HG03280 (cell line): ENCODE measurements at regions not wholly inside any gene's neighbourhood (a gene's known extent, or its start where the extent isn't known, plus 50 kb on each side); places are given as distances from the start of the nearest gene placed in this dataset.
"Not testable (repeated sequence)": the region's sequence is repeated elsewhere in the genome, so short reads cannot be mapped to it uniquely, and the experiment has no call there.

Experiments used
- ATAC-seq: cut with Tn5 transposase; IDR thresholded peaks from one replicate; pipeline ENCODE4 v1.9.1; 2021; ENCODE audit warnings: mild to moderate bottlenecking, moderate library complexity; ENCODE audit not compliant: unreplicated experiment

DNA sequence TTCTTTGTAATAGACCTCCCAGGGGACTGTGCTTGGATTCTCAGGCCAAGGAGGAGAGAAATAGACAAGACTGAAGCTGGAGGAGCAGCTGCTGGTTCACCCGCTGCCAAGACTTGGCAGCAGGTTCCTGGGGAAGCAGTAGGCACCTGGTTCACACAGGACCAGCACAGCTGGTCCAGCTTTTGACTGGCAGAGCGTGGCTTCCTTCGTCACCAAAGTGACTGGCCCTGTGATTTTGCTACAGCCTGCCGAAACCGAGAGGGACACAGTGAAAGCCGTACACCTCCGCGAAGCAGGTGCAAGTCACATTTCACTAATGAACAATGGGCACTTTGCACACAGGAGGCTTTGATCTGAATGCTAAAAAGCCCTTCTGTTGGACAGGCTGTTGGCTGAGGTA, 199.0 kb downstream of the RNF144B start:
- ATAC-seq, result no peak

DNA sequence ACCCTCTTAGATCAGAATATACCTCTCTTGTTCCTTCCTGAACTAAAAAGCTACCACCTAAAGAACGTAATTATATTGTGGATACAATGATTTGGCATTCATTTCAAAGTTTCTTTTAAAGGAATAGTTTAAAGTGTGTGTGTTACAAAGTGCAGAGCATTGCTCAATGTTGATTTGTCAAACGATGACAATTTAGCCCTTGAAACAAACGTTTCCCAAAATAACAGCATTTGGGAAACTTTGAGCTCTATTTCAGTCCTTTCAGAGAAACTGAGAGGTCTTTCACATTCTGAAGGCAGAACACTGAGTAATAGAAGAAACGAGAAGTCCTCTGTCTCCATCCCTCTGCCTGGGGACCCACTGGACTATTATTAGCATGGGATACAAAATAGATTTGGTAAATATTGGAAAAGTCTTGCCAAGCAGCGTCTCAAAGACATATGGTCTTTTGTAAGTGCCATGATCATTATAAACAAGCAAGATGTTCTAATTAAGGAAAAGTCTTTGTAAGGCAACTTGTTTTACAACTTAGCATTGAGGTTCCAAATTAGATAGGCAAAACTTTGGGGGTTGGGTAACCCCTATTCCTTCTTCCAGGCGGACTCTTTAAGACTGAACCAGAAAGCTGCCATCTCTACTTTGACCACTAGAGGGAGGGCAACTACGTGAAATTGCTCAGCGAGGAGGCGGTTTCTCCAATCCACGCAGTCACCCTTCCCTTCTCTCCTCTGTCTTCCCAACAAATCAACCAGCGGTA, 208.8 kb downstream of the RNF144B start:
- peak; percentile 87 for ATAC-seq

- no peak for ATAC-seq
Measured at GRCh38 chr6:18596531-18596835, 209.3 kb downstream of the RNF144B start.

DNA sequence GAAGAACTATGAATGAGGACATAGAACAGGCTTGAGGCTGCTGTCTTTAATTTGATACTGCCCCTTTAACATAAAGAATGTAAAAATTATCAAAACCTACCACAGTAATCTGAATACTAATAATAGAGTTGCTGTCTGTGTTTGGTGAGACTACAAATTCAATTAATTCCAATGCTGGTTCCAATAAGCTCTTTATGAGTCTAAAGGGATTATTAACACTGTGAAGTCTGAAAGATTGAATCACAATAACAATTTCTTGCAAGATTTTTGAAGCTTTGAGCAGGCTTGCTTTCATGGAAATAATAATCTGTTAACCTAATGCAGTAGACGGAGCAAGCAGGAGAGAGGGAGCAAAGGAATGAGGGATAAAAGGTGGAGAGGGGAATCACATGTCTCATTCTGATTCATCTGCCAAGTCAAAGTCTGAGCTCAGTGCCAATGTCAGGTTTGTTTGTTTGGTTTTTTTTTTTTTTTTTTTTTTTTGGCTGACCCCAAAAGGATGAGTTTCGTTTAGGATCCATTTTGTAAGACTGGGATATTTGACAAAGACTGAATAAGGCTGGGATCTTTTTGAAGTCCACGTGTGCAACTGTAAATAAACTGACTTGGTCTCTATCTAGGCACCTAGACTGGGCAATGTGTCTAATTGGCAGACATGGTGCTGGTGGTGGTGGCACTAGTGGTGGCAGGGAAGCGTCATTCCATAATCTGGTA, 211.6 kb downstream of the RNF144B start:
- ATAC-seq, result no peak

DNA sequence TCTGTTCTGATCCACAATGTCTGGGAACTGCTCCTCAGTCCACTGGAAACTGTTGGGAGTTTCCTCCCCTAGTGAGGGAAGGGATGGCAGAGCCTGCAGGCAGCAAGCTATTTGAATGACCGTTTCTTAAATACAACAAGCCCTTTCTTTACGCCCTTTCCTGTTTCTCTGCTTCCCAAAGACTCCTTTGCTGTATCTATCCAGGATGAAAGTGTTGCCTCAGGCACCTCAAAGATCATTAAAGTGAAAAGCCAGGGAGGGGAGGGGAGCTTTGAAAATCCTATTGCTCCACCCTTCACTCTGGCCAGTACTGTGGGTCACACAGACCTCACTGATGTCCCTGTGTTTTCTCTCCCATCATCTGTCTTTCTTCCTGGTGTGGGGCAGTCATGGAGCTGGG, 213.1 kb downstream of the RNF144B start:
- no peak for ATAC-seq

- no peak for ATAC-seq
Measured at GRCh38 chr6:18601516-18602020, 214.4 kb downstream of the RNF144B start.

- no peak for ATAC-seq
Measured at GRCh38 chr6:18602931-18603330, 215.8 kb downstream of the RNF144B start.

GRCh38 chr6:18603361-18603760, 216.2 kb downstream of the RNF144B start:
- no peak for ATAC-seq

DNA sequence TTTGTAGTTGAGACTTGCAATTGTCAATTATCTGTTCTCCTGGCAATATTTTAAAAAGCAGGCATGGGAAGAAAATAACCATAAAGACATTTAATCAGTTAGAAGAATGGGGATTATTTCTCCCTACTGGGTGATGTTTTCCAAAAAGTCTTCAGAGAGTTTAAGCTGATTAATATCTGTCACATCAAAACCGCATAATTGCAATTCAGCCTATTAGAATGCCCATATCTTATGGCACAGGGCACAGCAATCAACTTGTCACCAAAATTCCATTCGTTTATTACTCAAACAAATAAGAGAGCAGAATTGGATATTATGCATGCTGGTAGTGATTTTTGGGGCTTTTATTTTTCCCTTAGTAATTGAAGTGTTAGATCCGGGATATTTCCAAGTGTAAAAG, 218.7 kb downstream of the RNF144B start:
- ATAC-seq, result no peak

GRCh38 chr6:18609715-18610114, 222.6 kb downstream of the RNF144B start:
- no peak for ATAC-seq

DNA sequence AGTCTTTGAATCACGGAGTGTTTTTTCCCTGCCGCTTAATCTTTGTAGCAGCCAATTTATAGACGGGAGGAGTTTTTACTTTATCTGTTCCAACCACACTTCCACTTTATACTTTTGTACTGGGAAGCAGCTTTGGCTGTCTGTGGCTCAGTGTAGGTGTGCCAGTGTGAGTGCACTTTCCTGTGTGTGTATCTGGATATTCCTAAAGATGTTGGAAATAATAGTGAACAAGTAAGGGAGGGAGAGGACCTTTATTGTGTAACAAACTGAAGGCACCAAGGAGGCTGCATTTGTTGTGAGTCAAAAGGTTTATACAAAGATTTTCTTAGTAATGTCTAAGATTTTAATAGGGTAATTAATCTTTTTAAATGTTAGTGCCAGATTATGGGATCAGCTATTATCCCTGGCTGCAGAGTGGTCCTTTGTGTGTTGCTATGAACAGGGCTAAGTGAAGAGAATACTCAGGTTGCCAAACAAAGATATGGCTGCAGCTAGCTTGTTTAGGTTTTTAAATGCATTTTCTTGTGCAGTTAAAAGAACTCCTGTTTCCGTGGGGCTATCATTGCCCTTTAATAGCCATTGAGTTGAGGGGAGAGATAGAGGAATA, 226.3 kb downstream of the RNF144B start:
- no peak for ATAC-seq

- ATAC-seq, result no peak
Measured at GRCh38 chr6:18629571-18629970, 242.4 kb downstream of the RNF144B start.

DNA sequence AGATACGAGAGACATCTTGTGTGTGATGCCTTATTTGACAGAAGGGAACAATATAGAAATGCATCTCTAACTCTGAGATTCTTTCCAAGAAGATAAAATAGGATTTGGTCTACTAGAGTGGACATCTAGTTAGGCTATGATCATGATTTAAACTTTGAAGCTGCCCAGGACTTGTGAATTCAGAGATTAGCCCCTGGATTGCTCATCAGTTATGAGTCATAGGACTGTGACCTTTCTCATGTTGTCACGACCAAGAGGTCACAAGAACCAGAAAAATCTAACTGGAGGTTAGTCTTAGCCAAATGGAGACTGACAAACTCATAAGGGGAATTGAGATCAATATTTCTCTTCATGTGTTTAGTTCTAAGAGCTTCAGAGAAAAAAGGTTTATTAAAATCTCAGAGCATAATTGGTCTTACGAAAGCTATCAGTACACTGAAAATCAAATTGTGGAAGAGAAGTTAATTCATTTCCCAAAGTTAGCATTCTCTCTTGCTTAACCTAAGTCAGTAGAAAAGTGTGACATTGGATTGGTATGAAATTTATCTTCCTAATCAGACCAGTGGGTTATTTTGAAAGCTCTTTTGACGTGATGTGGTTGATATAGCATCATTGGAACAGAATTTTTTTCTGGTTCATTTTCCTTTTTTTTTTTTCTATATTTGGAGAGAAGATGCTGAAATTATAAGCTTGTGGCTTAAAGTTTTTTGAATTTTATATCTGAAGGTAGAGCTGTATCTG, 245.7 kb downstream of the RNF144B start:
- ATAC-seq, result no peak

DNA sequence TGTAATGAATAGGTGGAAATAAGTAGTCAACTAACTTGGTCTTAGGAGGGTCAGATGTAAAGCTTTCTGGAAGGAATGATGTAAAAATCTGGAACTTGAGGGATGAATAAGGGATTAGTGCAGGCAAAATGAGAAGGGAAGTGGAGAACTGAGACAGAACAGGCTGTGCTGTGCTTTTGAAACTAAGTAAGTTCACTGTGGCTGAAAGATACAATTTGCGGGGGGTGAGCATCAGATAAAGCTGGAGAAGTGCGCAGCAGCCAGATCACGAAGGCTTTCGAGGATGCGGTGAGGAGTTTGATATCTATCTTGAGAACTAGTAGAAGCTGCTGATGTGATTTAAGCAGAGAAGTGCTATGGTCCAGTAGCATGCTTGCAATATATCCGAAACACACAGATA, 247.8 kb downstream of the RNF144B start:
- ATAC-seq, result no peak

DNA sequence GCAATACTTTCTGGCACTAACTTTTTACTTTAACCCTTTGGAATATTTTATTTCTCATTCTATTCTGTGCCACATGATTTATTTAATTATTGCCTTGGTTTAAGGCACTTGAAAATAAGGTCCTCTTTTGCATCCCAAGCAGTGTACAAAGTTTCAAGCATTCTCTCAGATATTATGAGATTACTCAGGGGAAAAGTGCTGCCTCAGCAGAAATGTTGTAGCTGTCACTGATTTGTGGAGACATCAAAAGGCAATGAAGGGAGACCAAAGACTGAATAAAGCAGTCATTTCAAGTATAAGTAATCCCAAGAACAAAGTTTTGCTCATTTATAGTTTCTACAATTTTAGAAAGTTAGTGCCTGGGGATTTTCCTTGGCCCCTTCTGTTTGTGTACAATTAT, 253.0 kb downstream of the RNF144B start:
- no peak for ATAC-seq

DNA sequence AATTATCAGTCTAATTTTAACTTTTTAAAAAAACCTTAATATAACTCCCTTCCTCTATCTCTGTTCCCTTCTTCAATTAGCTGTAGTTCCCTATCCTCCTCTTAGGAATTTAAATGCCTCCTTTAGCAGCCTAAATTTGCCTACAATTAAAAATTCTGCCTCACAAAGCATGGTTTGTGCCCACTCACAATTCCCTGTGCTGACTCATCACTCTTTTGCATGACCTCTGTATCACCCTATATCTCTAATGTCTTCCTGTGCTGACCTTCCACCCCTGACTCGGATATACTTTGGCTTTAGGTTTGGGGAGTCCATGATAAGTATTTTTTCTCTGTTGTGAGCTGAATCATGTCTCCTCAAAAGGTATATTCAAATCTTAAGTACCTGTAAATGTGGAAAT, 253.6 kb downstream of the RNF144B start:
- ATAC-seq, result no peak

DNA sequence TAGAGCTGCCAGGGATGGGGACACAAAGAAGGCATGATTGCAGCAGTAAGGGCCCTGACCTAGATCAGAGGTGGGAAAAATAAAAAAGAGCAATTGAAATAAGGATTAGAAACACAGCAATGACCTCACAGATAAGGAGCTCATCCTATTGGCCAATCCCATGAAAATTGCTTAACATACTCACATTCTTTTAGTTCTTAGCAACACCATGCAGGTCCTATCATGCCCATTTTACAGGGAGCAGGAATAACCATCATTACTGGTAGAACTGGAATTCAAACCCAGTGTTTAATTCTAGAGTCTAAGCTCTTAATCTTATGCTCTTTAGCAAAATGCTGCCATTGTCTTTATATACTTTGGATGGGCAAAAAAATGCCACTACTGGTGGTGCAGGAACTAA, 267.7 kb downstream of the RNF144B start:
- no peak for ATAC-seq

DNA sequence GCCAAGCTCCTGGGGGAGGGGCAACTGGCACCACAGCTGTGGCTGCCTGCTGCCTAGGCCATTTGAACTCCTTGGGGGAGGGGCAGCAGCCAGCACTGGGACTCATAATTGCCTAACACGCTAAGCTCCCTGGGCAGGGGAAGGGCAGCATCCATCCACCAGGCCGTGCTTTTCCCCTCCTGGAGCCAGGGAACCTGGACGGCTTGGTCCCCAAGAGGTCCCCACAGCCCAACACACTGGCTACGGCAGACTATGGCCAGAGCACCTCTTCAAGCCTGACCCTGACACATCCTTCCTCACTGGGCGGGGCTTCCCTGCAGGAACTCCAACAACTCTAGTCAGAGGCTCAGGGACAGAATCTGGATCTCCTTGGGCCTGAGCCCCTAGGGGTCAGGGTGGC, 269.4 kb downstream of the RNF144B start:
- no peak for ATAC-seq

- not testable (repeated sequence) for ATAC-seq
Measured at GRCh38 chr6:18659994-18660393, 272.8 kb downstream of the RNF144B start.

- ATAC-seq, result no peak
Measured at GRCh38 chr6:18663011-18663410, 275.9 kb downstream of the RNF144B start.

DNA sequence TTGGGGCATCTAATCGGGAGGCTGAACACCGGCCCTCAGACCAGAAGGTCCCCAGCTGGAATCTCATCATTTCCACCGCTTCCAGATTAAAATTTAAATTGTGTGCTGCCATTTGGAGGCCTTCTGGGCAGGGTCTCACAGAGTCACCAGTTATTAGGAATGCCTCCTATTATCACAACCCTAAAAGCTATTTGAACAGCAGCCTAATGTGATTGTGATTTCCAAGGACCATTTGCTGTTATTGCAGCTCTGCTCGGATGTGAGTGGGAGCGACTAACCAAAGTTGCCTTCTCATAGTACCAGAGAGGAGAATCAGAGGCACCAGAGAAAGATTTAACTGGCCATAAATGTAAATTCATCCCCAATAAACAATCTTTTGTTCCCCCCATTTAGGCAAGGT, 277.3 kb downstream of the RNF144B start:
- no peak for ATAC-seq
